OCI-LY1 (cell line): ENCODE measurements at regions not wholly inside any gene's neighbourhood (a gene's known extent, or its start where the extent isn't known, plus 50 kb on each side); places are given as distances from the start of the nearest gene placed in this dataset.

Experiments
- CTCF ChIP-seq: fragments of 200-600 bp; sonication (generic), shearing (Covaris generic); IDR thresholded peaks from 2 replicates; pipeline ENCODE4 v1.5.1; 2017; ENCODE audit warnings: mild to moderate bottlenecking, antibody characterized with exemption, low read length, moderate library complexity, mixed read lengths
- EZH2 ChIP-seq: fragments of 200-600 bp; sonication (generic), shearing (Covaris generic); IDR thresholded peaks from 2 replicates; pipeline ENCODE4 v1.8.0; 2017; ENCODE audit warnings: borderline replicate concordance, mixed run types, mild to moderate bottlenecking, antibody characterized with exemption, low read length, moderate library complexity, mixed read lengths

- TF ChIP-seq CTCF (no peak), EZH2 (no peak)
Measured at GRCh38 chr9:115264313-115264712, 146.4 kb upstream of the TNC start.
